GF-D8 (cell line): ENCODE measurements at regions not wholly inside any gene's neighbourhood (a gene's known extent, or its start where the extent isn't known, plus 50 kb on each side); places are given as distances from the start of the nearest gene placed in this dataset.
A peak's percentile ranks its signal among the peaks of the same experiment; 100 is the strongest.

ENCODE experiments used
- DNase-seq: peaks from one replicate; lab custom pipeline; 2025; lab: John Stamatoyannopoulos, UW

DNA sequence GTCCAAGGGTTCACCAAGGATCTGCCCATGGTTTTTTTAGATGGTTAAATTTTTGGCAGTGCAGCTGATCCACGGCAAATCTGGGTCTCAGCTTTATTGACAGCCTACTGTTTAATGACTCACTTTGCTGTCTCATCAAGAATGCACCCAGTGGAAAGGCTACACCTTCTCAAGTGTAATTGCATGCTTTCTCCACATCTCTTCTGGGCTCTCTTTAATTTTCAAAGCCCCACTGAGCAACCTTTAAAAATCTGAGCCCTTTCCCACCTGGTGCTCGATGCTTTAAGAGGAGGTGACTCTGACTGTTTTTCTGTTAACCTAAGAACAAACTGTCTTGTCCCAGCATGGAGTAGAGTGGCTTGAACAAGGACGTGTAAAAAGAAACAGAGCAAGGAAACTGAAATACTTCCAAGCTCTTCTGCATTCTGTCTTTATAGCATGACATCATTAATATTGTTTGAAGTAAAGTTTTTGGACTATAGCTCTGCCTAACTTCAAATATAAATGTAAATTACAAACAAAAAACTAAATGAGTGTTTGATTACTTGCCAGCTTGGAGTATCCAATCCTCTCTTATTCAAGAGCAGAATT lies 214.2 kb upstream of the KRR1 start:
- no peak for DNase-seq

DNA sequence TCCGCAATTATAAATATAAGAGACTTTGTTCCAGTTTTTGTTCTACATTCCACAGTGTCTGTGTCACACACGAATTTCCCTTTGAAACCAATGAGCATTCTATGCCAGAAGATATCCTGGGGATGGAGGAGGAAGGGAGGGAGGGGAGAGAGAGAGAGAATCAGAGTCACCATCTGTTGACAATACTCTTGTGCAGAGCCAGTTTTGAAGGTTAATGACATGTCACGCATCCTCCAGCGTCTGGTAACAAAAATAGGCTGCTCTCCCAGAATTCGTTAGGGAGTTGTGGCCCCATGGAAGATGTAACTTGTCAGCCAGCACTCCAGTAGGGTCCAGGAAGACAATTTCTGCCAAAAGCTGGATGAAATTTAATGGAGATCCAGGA lies 213.5 kb upstream of the KRR1 start:
- DNase-seq: no peak

DNA sequence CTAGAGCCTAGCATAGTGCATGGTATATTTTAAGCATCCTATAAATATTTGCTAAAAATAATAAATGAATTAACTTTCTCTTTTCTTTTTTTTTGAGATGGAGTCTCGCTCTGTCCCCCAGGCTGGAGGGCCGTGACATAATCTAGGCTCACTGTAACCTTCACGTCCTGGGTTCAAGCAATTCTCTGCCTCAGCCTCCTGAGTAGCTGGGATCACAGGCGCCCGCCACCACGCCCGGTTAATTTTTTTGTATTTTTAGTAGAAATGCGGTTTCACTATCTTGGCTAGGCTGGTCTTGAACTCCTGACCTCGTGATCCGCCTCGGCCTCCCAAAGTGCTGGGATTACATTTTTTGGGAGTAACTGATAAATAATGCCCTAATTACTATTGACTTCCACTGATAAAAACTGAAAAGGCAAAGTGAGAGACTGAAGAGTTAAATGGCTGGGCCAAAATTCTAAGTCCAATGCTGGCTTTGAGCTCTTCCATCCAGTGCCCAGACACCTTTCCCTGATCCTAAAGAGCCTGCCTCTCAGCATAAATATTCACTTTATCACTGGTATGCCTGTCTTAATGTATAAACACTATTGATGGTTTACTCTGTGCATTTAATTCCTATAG lies 213.0 kb upstream of the KRR1 start:
- DNase-seq: no peak

DNA sequence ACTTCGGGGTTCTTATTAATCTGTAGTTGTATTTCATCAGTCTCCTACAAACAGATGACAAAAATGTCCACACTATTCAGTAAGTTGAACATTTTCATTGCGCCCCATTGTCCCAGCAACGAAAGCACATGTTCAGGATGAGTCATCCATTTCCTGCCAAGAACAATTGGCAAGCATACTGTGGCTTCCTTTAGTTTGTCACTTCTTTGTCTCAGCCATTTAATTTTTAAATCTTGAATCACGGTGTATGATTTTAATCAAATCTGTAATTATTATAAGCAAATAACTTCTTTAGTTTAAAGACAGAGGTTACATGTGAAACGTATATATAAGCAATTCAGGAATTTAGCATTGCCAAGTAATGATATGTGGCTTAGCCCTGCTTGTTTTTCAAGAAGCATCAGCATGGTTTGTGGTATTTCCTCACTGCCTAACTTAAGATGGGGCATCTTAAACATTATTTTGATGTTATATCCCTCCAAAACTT lies 211.3 kb upstream of the KRR1 start:
- DNase-seq: peak; percentile 36

DNA sequence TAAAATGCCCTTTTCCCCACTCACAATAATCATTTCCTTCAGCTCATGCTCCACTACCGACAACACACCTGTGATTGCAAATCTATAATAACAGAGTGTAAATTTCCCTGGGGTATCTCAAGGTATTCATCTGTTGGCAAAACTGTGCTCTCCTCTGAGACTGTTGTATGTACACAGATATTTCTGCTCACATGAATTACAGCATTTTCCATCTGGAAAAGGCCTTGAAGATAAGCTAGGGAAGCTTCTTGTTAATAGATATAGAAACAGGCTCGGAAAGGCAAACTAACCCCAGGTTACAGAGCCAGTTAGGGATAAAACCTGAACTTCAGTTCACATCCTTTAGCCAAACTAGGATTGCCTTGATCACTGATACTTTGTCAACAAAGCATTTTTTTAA lies 210.4 kb upstream of the KRR1 start:
- no peak for DNase-seq

DNA sequence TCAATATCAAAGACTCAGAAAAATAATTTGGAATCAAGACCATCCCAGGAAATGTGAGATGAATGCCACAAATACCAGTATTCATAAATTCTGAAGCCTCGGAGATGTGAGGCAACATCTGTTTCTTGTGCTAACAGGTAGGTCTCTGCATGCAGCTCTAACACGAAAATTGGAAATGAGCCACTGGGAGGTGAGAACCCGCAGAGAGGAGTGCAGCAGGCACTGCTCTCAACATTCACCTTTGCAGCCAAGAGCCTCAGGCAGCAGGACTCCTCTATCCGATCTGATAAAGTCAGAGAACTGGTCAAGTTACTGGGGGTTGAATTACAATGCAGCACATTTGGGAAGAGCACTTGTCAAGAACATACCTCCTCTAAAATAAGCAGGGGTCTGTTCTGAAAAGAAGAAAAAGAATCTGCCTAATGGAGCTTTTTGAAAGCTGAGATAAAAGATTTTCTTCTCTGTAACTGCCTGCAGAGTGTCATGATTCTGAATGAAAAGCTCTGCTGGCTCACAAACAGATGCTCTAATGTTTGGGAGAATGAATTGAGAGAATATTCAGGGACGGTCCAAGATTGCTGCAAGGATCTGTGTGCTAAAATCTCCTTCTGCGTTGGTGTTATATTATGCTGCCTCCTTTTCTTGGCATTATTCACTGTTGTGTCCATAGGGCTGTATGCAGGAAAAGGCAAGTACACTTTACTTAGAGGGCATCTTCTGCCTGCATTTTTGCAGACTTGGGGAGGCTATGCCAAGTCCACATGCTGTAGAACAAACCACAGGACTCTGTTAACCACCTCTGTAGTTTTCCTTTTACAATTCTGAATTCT lies 209.6 kb upstream of the KRR1 start:
- DNase-seq: no peak

DNA sequence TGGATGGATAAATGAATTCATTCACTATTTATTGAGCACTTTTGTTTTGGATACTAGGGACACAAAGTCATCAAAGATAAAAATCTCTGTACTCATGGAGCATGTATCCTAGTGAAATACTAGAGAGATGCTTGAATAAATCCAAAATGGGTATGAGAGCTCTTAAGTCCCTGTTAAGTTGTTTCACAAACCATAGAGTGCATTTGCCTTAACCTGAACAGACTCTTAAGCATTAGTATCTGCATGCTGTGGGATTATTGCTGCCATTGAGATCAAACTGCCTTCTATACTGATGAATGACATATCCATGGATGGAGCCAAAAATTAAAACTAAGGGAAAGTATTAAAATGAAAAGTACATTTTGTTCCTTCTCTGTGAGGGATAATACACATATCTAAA lies 206.5 kb upstream of the KRR1 start:
- DNase-seq: no peak

DNA sequence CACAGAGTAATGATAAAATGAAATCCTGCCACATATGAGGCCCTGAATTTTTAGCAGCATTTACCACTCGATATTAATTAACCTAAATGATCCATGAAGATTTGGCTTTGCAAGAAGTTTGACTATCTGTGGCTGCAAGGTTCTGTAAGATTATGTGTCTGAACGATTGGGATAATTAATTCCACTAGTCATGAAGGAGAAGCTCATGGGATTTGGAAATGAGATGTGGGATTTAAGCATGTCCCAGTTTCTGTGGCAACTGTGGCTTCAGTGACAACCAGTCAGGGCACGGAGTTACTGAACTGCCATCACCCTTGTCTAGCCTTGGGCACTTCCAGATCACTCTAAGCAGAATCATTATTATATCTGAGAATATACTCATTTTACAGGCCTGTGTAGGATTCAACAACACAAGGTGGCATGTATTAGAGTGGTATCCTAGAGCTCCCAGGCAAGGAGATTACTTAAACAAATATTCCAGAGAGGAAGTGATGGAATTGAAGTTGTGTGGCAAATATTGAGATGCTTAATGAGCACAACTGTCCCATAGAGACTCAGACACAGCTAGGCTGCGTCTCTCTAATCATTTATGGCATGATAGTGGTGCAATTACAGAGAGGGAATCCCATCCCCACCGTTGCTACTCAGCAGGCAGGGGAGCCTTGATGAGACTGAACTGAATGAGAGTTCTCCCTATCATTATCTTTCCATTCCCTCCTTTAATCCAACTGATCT lies 205.0 kb upstream of the KRR1 start:
- DNase-seq: no peak

DNA sequence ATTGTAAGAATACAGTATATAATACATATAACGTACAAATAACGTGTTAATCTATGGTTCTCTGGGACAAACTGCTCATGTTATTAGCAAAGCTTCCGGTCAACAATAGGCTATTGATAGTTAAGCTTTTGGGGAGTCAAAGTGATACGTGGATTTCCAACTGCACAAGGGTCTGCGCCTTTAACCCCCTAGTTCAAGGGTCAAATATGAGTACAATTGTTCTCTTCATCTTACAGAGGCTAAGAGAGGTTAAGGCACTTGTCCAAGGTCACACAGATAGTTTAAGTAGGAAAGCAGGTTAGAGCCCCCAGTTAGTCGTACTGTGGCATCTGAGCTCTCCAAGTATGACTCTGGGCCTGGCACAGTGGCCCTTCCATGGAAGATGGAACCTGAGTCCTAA lies 204.3 kb upstream of the KRR1 start:
- no peak for DNase-seq

DNA sequence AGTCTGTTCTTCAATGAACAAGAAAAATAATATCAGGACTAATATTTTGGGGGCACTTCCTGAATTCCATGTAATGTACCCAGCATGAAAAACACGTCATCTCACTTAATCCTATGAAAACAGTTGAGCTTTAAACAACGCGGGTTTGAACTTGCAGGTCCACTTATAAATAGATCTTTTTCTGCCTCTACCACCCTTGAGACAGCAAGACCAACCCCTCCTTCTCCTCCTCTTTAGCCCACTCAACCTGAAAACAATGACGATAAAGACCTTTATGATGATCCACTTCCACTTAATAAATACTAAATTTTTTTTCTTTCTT lies 203.9 kb upstream of the KRR1 start:
- DNase-seq: no peak

DNA sequence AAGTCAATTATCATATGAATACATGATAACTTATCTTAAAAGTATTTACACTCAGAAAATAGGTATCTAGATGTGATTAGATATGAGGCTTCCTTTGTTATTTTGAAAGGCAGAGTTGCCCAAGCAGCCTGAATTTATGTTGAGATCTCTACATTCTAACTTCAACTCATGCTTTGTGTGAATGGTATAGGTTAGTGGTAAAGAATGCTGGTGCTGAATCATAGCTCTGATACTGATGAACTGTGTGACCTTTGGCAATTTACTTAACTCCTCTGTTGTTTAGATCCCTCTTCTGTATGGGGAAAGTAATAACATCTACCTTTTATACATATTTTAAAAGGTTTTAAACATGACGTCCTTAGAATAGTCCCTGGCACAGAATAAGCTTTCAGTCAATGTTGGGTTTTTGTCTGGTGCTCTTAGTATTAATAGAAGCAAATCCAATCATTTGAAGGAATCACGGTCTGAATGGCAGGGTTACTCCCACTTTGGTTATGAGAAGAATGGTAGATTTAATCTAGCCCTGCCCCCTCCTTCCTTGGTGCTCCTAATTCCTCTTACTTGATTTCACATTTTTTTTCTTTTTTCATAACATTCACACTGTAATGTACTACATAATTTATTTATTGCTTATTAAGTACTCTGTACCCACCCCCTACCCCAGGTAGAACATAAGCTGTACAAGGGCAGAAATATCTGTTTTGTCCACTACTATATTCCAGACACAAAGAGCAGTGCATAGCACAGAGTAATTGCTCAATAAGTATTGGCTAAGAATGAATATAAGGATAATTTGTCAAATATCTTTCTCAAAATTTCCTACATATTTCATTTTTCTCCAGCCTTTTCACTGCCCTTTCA lies 203.3 kb upstream of the KRR1 start:
- no peak for DNase-seq

DNA sequence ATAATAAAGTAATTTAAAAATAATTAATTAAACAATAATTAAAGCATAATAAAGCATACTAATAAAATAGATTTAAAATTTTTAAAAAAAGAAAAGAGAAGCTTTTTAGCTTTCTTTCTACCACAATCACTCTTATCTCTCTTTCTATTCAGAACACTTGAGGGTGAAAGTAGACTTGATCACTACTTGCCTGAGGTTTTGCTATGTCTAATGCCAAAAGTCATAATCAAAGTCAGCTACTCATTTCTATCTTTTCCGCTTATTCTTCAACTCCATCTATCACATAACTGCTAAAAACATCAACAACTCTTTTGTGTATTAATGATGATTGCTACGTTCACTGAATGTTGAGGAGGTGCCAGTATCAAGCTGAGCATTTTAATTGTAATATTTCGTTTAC lies 202.0 kb upstream of the KRR1 start:
- no peak for DNase-seq

DNA sequence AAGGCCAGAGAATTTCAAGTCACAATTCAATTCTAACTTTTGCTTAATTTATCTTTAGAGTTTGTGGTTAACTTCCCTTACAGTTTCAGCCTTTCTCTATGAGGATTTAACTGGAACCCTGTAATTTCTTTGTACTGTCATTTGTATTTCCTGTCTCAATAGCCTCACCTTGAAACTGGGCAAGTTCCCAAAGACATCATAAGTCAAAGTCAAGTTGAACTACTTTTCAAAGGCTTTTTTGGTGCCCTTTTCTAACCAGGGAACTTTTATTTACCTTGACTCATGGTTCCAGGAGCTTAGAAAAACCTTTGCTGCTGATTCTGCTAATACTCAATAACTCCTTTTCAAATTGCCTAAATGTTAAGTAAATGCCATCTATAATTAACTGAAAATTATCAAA lies 200.8 kb upstream of the KRR1 start:
- DNase-seq: no peak

DNA sequence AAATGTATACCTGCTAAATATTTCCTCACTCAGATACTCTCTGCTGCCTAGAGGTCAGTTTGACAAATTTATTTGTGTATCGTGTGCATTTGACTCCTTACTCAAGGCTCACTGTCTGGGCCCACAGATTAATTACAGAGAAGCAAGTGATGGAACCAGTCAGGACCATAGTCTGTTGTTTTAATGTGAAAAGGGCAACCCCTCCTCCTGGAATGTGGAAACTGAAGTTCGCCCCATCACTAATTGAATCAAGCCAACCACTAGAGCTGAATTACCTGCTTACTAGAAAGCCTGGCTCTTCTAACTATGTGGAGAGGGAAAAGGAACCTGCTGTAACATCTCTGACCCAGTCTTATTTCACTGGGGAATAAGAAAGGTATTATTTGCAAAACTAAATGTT lies 199.9 kb upstream of the KRR1 start:
- DNase-seq: no peak

DNA sequence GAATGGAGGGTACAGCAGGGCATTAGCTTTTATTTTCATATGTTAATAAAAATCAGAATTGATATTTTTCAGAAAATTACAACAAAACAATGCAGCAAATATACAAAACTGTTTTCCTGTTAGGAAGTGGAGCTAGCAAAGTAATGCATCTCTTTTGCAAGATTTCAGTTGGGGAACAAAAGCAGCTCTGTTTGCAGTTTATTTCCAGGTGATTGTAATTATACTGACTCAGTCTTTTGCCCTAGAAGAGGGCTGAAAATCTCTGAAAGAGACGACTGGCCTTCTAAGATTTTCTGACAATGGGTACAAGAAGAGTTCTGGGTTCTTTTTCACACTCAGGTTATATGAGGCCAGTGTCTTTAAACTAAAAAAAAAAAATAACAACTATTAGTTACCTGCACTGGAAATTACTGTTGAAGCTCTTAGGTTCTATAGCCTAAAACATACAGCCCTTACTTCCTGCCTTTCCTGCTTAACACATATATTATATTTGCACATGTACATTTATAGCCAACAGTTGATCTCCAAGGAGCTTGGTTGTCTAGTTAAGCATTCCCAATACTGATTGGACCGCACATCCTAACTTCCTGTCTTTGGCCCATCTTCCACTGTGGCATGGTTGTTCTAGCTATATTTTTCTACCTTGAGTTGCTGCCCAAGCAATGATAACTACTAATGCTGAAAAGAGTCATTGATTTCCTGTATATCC lies 199.1 kb upstream of the KRR1 start:
- no peak for DNase-seq

DNA sequence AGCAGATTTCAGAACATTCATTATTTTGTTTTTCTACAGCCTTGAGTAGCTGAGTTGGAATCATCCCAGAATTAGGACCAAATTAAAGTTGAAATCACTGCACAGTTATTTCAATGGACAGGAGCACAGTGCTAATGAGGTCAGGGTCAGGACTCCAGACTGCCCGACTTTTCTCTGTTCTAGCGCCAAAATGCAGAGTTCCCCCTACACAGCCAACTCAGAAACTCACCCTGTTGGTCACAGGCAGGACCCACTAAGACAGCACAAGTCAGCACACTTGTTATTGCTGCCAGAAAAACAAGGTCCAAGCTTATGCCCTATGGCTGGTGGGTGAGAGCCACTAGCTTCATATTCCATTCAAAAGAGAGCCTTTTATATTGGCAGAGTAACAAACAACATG lies 198.1 kb upstream of the KRR1 start:
- no peak for DNase-seq

DNA sequence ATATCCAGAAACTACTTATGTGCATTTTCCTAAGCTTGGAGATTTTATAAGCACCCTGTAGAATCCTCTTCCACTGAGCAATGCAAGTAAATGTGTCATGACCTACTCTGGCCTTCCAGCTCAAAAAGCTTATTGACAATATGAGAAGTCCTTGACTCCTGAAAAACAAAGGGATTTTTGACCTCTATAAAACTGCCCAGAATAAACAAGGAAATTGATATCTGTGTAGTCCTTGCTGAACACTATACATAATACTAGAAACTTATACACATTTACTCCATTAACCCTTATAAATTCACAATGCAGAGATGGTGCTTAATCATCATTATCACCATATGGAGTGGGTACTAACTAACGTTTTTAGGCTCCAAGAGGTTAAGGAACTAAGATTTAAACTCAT lies 197.4 kb upstream of the KRR1 start:
- no peak for DNase-seq

DNA sequence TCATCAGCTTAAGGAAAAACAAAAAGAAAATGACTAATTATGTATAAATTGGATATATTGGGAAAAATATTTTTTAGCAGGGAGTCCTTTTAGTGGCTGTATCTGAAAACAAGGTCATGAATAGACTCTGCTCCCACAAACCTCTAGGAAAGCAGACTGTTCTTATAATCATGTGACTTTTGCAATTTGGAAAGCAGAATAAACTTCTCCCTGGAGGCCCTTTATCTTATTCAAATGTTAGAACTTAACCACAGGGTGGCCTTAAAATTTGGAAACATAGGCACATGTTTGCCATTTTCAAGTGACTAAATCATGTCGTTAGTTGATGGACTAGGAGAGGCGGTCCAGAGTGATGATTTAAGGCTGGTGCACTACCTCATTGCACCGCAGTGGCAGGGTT lies 196.6 kb upstream of the KRR1 start:
- DNase-seq: no peak

DNA sequence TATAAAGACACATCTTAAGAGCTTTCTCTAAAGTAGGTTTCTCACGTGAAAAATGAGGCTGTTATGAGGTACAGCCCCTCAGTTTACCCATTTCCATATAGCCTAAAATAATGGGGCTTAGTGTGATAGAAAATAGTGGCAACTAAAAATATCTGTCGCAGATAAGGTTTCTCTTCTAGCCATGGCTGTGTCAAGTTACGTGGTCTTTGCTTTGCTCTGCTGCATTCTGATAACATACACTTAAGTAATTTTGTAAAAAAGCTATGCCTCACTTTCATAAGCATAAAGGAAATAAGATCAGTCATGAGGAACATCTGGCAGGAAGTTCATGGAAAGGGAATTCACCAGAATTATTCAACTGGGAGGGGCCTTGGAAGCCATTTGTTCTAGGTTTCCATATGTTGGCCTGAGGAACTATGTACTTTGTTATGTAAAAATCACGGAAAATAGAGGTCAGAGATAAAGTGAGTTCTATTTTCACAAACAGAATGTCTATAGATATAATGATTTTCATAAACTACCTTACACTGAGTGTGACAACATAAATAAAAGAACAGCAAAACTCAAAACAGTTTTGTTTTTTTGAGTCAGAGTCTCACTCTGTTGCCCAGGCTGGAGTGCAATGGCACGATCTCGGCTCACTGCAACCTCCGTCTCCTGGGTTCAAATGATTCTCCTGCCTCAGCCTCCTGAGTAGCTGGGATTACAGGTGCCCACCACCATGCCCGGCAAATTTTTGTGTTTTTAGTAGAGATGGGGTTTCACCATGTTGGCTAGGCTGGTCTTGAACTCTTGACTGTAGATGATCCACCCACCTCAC lies 195.6 kb upstream of the KRR1 start:
- DNase-seq: peak; percentile 4
